HG03565 (cell line): ENCODE measurements at regions not wholly inside any gene's neighbourhood (a gene's known extent, or its start where the extent isn't known, plus 50 kb on each side); places are given as distances from the start of the nearest gene placed in this dataset.

Experiments
- ATAC-seq: cut with Tn5 transposase; IDR thresholded peaks from one replicate; pipeline ENCODE4 v1.9.1; 2021; ENCODE audit warnings: mild to moderate bottlenecking, moderate library complexity; ENCODE audit not compliant: unreplicated experiment

DNA sequence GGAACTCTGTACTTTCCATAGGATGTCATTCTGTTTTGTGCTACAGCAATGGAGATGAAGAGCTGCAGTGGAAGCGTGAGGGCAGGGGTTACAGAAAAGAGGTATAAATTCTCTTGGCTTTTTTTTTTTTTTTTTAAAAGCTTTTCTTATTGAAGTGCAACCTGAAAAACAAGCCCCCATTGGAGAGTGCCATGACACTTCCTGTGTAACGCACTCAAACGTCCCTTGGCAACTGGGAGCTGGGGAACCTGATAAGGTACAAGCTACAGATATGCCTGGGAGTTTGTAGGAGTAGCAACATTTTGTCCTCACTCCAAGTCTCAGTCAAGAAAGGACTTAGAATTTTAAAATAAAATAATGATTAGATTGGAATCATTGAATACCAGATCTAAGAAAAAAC, 512.1 kb downstream of the RPS24 start:
- ATAC-seq = no peak

DNA sequence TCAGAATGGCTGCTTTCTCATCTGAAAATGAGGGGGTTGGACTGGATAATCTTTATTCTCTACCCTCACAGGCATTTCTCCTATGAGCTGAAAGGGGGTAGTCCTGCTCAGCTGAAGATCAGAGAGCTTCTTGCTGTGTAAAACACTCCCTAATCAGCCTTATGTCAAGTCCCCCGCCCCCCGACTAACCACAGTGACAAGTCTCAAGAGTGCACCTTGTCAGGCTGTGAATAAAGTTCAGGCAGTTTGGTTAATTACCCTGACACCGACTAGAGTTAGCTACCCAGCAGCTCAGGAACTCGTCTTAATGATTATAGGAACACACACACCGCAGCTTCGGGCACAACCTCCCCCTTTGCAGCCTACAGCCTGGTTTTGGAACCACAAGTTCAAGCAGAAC, 513.7 kb downstream of the RPS24 start:
- ATAC-seq = no peak

DNA sequence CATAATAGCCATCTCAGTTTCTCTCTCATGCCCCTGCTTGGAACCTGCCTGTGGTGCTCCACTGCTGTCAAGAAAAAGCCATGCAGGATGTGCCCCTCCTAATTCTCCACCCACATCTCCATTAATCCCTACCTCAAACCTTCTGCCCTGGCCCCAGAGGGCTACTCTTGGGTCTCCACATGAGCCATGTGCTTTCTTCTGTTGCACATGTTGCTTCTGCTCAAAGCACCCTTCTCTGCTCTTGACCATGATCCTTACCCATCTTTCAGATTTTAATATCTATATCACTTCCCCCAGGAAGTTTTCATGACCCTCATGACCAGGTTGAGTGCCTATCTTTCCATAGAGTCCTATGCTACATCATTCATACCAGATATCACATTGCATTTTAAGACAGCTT, 514.2 kb downstream of the RPS24 start:
- ATAC-seq = no peak

DNA sequence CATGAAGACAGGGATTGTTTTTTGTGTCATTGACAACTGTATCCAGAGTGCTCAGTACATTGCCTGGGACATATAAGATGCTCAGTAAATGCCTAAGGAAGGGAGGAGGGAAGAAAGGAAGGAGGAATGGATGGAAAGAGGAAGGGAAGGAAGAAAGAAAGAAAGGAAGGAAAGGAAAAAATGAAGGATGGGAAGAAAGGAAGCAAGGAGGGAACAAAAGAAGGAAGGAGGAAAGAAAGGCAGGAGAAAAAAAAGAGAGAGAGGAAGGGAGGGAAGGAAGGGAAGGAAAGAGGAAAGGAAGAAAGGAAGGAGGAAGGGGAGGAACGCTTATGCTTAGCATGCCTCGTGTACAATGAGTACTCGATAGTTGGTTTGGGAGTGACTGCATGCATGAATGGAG, 514.7 kb downstream of the RPS24 start:
- ATAC-seq = no peak

DNA sequence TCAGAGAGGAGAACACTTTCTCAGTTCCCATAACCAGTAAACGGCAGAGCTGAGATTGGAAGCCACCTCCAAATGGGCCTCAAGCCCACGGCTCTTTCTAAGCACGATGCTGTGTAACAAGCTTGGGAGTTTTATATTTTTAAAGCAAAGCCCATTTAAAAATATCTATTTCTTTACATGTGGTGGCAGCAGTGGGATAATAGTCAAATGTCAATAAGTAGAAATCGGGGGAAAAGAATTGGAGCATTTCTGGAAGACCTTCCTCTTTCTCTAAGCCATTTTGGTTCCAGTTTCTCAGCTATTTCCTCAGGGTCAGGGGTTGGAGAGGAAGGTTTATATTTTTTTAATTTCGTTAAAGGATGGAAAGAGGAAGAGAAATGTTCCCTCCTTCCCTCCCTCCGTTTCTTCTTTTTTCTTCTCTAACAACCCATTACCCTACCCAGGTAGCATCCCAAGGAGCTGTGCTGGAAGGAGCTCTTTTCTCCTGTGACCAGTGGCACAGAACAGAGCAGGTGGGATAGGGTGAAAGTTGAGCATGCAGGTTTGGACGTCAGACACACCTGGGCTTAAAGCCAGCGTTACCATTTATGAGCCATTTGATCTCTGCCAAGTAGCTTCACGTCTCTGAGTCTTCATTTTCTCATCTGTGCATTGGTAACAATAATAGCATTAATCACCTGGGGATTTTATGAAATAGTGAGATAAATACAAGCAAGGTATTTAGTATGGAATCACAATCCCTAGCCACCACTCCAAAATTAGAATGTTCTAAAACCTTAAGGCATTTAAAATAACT, 515.7 kb downstream of the RPS24 start:
- ATAC-seq = no peak

DNA sequence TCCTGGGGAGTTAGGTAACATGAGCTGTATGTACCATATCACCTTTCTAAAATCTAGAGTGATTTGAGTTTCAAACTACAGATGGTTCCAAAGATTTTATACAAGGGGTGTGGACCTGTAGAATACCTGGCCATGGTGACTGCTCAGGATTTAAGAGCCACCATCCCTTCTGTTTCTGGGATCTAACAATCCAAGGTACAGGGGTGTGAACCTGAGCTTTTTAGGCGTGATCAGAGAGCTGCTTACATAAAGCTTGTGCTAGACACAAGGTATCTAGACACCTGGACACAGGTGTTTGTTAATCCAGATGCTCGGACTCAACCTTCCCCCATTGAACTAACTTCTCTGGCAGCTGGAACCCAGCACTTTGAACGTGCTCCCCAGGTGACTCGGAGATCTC, 516.4 kb downstream of the RPS24 start:
- ATAC-seq = no peak

DNA sequence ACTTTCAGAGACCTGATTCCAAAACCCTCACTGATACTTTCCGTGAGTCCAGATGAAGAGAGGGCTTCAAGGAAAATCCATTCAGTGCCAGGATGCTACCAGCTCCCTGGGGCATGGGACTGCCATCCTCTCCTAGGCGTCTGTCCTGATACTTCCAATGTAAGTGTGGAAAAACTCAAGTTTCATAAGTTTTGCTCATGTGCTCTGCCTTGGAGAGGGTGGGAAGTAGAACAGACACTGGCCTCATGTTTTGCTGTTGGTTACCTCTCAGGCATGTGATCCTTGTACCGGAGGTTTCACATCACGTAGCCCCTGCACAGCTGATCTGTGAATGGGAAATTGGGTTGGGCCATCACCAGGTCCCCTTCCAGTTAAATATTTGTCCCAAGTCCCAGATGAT, 517.1 kb downstream of the RPS24 start:
- ATAC-seq = no peak

DNA sequence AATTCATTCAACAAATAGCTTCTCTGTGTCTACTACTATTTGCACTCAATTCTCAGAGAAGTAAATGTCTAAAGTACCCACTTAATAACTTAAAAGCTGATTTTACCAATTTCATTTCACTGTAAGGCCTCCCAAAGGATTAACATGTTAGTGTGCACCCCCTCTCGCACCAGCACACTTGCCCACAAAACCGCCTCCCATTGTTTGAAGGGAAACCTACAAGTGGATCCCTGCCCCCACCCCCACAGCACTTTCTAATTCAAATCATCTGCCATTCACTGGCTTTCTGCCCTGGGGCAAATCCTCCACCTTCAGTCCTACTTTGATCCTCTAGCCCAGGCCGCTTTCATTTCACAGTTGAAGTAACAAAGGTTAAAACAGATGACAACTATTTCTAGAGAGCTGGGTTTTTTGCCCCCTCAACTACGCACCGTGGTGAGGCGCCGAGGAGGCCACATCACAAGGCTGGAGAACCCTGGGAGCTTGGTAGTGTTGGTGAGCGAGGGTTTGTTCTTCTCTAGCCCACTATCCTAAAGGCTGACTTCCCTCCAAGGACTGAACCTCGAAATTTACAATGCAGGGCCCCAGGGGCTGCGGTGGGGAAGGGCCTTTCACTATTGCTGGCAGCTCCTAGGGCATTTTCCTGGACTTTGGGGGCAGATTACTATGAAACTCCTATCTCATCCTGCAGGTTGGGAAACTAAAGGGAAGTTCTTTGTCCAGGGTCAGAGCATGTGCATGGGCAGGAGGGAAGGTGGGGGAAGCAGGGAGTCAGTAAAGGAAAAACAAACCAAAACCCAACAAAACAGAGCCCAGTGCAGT, 517.4 kb upstream of the ZMIZ1 start:
- ATAC-seq = no peak

DNA sequence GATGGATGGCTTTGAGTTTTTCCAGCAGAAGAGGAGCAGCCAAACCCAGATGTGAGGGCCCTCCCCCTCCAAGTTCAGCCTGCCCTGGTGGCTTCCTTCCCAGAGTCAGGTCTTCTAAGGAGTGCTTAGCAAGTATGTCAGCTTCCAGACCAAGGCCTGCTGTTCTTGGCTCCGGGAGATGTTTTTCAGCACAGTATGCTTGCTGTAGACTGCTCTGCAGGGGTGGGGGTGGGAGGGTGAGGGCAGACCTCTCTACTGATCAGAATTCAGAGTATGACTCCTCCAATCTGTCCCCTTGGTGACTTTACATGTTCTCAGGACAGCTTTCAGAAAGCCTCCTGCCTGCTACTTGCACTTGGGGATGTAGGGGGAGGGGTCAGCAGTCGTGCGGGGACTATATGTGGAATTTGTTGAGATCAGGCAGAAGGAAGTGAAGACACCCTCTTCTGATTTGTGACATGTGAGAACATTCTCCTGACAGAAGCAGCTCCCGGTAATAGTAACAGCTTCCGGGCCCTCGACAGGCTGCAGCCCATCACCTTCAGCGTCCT, 516.4 kb upstream of the ZMIZ1 start:
- no peak for ATAC-seq

DNA sequence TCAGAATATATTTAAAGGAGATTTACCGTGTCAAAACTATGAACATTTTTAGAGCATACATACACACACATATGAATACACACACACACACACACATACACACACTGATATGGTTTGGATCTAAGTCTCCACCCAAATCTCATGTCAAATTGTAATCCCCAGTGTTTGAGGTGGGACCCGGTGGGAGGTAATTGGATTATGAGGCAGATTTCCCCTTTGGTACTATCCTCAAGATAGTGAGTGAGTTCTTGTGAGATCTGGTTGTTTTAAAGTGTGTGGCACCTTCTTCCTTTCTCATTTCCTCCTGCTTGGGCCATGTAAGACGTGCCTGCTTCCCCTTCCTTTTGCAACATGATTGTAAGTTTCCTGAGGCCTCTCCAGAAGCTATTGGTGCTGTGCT, 515.0 kb upstream of the ZMIZ1 start:
- ATAC-seq = no peak

DNA sequence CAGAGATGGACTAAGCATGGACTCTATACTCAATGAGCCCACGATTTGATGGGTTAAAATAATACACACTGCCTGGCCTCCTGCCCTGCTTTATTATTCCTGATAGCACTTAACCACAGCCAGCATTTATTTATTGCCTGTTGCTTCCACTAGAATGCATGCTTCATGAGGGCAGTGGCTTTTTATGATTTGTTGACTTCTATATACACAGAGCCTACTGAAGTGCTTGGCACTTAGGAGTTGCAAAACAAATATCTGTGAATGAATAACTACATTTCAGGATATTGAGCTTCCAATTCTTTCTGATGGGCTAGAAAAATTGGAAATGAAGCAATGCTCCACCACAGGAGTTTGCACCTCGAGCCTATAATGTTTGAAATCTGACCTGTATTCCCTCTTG, 513.6 kb upstream of the ZMIZ1 start:
- ATAC-seq = no peak

DNA sequence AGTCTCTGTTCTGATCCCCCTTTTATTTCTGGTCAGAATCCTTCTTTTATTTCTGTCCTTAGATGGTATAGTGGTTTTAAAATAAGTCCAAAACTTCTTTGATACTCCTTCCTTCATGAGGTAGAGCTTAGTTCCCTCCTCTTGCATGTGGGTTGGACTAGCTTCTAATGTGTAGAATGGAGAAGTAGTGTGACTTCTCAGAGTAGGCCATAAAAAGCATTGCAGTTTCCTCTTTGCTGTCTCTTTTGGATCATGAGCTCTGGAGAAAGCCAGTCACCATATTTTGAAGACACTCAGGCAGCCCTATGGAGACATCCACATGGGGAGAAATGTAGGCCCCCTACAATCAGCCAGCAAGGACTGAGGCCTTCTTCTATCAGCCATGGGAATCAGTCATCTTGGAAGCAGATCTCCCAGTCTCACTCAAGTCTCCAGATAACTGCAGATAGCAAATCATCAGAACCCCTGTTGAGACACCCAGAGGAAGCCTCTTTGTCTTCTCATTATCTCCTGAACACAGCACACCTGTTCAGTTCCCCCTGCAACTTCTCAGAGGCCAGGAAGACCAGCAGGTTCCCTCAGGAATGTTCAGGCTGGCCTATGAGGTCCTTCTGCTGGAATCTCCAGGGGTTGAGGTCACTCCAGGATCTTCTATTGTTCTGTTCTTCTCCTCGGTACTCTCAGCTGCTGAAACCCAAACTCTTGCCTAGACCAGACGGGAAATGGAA, 511.9 kb upstream of the ZMIZ1 start:
- ATAC-seq = no peak

DNA sequence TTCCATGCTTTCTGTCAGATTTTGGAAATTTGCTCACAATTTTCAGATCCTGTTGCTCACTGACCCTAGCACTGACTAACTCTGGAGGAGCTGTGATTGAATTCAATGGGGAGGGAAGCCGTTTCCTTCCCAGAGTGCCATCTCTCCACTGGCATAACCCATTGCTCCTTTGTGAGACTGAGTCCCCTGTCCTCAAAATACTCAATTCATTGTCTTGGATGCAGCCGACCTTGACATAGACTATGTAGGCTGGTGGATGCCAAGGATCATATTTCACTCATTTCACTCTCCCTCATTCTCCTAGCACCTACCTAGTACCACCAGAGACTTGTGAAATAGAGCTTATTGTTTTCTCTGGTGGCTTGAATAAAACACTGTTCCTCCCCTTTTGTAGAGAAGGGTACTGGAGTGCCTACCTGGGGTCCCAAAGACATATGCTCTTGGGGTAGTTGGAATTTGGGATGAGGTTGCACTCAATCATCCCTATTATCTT, 511.3 kb upstream of the ZMIZ1 start:
- no peak for ATAC-seq

DNA sequence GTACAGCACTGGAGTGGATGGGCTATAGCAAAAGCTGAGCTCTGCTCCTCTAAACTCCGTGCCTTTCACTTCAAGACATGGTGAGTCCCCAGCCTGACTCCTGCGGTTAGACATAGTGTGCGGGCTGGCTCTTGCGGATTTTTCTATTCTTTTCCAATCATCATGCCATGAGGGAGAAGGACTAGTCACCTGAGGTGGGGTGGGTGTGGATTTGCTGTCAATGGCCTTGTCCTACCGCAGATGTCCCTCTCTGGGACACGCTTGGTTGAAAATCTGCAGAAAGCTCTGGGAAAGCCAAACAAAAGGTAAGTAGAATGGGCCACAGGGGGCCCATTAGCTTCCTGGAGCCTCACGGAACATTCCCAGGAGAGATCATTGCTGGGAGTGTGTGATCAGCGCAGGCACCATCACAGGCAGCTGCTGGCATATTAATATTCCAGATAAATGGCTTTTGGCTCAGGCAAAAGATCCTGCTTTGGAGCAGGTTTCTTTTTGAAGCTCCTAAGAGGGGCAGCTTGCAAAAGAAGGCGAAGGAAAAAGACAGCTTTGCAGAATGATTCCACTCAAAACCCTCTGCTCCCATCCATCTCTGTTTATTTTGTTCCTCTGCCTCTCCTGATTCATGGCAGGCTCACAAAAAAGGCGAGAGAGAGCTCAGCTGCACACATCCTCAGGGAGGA, 509.0 kb upstream of the ZMIZ1 start:
- no peak for ATAC-seq

DNA sequence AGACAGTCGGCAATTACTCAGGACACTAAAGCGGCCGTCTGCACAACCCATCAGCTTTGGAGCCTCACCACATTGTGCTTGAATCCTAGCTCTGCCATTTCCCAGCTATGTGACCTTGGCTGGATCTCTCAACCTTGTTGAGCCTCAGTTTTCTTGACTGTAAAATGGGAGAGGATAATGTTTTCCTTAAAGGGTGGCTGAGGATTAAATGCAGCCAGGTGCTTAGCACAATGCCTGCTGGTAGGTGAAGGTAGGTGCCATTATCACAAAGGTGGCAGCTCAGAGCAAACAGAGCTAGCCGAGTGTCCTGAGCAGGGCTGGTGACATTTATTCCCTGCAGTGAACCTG, 508.5 kb upstream of the ZMIZ1 start:
- no peak for ATAC-seq

DNA sequence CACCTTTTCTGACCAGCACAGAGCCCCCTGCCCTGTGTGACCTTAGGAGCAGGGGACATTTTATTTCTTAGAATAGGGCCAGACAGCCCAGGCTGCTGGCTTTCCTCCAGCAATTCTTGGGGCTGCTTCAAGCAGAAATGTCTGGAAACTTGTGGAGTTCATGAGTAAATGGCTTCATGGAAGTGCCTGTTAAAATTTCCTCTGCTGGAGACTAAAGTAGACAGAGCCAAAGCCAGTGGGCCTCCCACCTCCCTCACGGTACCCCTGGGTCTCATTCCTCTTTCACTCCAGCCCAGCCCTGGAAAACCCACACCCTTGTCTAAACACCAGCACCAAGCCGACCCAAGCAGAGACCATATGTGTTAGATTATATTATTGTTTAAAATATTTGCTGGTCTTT, 505.5 kb upstream of the ZMIZ1 start:
- no peak for ATAC-seq

DNA sequence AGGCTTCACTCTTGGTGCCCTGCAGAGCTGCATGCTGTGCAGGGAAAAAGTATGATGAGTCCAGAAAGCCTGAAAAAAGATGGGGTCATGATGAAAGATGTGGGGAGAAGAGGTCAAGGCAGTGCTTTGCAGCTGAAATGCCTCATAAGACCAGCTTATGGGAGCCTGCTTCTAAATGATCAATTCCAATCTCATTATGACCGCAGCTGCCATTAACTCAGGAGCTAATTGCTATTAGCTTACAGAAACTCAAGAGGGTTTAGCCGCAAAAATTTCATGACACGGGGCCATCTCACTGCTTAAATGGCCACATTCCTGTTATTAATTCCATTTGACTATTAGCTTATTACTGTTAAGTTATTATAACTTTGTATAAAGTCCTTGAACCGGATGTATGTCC, 502.9 kb upstream of the ZMIZ1 start:
- no peak for ATAC-seq

DNA sequence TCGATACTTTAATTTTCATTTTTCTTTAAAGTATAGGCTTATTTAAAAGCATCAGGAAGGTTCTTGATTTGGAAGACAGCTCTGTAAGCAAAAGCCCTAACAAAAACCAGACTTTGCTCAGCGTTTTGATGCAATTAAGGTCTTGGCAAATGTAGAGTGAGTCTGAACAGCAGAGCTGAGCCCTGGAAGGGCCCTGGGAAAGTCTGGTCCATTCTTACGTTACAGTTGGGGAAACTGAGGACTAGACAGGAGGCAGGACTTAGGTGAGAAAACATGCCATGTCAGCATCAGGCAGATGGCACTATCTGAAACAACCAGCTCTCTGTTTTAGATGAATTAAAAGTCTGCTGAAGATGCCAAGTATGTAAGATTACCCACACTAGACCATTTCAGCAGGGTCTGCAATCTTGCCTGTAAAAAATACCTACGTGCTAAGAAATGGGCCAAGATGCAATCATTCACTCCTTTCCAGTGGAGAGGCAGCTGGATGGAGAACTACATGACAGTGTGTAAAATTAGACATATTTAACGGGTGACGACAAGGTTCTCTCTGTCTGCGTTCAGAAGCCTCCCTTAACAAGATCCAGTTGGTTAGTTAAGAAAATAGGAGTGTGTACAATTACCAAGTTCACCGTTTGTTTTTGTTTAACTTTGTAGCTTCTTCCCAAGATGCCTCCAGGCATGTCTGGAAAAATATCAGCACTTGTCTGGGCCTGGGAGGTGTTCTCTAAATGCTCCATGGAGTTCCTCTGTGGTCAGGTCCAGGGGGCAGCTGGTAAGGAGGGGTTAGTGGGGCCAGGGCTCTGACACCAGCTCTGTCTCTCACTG, 502.3 kb upstream of the ZMIZ1 start:
- ATAC-seq = no peak

DNA sequence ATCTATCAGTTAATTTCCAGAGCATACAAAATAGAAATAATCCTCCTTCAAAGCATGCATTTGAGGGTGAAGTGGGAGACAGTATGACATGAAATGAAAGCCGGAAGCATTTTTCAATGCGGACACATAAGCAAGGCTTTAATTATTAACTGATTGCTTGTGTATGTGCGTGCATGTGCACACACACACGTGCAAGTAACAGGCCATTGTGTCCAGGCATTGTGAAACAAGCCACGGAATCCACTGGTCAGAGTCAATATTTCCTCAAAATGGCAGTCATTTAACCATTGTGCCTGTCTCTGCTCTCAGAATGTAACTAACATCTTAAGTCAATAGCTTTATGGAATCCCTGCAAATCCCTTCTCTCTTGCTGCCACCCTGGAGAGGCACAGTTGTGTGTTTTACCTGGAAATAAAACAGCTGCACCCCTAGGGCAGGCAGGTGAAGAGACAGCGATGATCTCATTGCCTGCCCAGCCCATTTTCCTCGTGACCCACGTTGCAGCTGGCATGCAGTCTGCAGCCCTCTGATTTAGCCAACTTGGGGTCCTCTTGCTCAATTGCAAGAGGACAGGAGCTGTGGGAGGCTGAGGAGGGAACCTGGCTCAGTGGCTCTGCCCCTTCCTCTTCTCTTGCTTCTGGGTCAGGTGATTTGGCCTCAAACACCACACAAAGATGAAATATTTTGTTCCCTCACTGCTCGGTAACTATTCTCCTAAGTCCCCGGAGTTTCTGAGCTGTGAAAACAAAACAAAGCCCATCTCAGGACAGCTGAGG, 500.9 kb upstream of the ZMIZ1 start:
- no peak for ATAC-seq
